ENCODE measurements at regions not wholly inside any gene's neighbourhood (a gene's known extent, or its start where the extent isn't known, plus 50 kb on each side); places are given as distances from the start of the nearest gene placed in this dataset.

GRCh38 chr6:125671323-125671722 lies 78.1 kb upstream of the HEY2 start:
- H3K27me3 ChIP-seq (ENCODE audit: low read length), result peaks cover 28% of the 10 kb centered on the region
- no peak overlapping the region for H2AFZ ChIP-seq (ENCODE audit: low read length)
- DNase-seq (no peak), ATAC-seq (no peak)
- no peak overlapping the region for H3K9ac ChIP-seq (ENCODE audit: low read length)
- CTCF ChIA-PET, result no interaction called here
- no peaks in the 10 kb centered on the region for H3K9me2 ChIP-seq (replicated peaks; ENCODE audit: low read length)
- H3K4me3 ChIP-seq (ENCODE audit: low read length), result no peak overlapping the region
- H3K79me2 ChIP-seq (ENCODE audit: low read length), result no peaks in the 10 kb centered on the region
- H3K27ac ChIP-seq (ENCODE audit: low read length), result no peak overlapping the region
- no peaks in the 10 kb centered on the region for H3F3A ChIP-seq (ENCODE audit: low read length, unreplicated experiment)
- no peaks in the 10 kb centered on the region for H3K36me3 ChIP-seq (ENCODE audit: low read depth, low read length)
- intact Hi-C loops (cut with micrococcal nuclease), result no loop called here
- no peaks in the 10 kb centered on the region for H3K9me3 ChIP-seq (ENCODE audit: low read length)
- no peak overlapping the region for H3K4me2 ChIP-seq (ENCODE audit: low read length)
- H3K4me1 ChIP-seq (ENCODE audit: insufficient read depth, low read length), result no peaks in the 10 kb centered on the region
- POLR2A ChIA-PET (ENCODE audit: unreplicated experiment), result no interaction called here
- no peaks in the 10 kb centered on the region for H4K20me1 ChIP-seq (ENCODE audit: low read length)
- TF ChIP-seq CTCF (conservative IDR thresholded peaks at IDR 0.05; ENCODE audit: low read depth, low read length), result no peak
- no peak for TF ChIP-seq EZH2 (IDR thresholded peaks at IDR 0.05; ENCODE audit: low read length, unreplicated experiment)
- TF ChIP-seq EZH2phosphoT487 (IDR thresholded peaks at IDR 0.05; ENCODE audit: borderline replicate concordance, low read length), result no peak
- no TSS peak for BruUV-seq (replicated peaks)

- Histone ChIP-seq H4K20me1 (ENCODE audit: low read length) (no peaks in the 10 kb centered on the region), H3K9me2 (replicated peaks; ENCODE audit: low read length) (no peaks in the 10 kb centered on the region), H3K27ac (ENCODE audit: low read length) (no peak overlapping the region), H3K4me1 (ENCODE audit: insufficient read depth, low read length) (no peaks in the 10 kb centered on the region), H3K4me3 (ENCODE audit: low read length) (no peak overlapping the region), H2AFZ (ENCODE audit: low read length) (no peak overlapping the region), H3K27me3 (ENCODE audit: low read length) (peaks cover 10% of the 10 kb centered on the region), H3K4me2 (ENCODE audit: low read length) (no peak overlapping the region), H3K36me3 (ENCODE audit: low read depth, low read length) (no peaks in the 10 kb centered on the region), H3K79me2 (ENCODE audit: low read length) (no peaks in the 10 kb centered on the region), H3K9me3 (ENCODE audit: low read length) (no peaks in the 10 kb centered on the region), H3F3A (ENCODE audit: low read length, unreplicated experiment) (no peaks in the 10 kb centered on the region), H3K9ac (ENCODE audit: low read length) (no peak overlapping the region)
- BruUV-seq (replicated peaks), result no TSS peak
- ChIA-PET CTCF (no interaction called here), POLR2A (ENCODE audit: unreplicated experiment) (no interaction called here)
- no peak for DNase-seq
- intact Hi-C loops (cut with micrococcal nuclease), result no loop called here
- TF ChIP-seq CTCF (conservative IDR thresholded peaks at IDR 0.05; ENCODE audit: low read depth, low read length), result no peak
- TF ChIP-seq EZH2 (IDR thresholded peaks at IDR 0.05; ENCODE audit: low read length, unreplicated experiment), result no peak
- no peak for TF ChIP-seq EZH2phosphoT487 (IDR thresholded peaks at IDR 0.05; ENCODE audit: borderline replicate concordance, low read length)
- no peak for ATAC-seq
Measured at GRCh38 chr6:125674230-125674629, 75.2 kb upstream of the HEY2 start.

GRCh38 chr6:125678601-125679000 lies 70.8 kb upstream of the HEY2 start:
- no peaks in the 10 kb centered on the region for H3K9me2 ChIP-seq (replicated peaks; ENCODE audit: low read length)
- no peaks in the 10 kb centered on the region for H4K20me1 ChIP-seq (ENCODE audit: low read length)
- ATAC-seq (no peak), DNase-seq (no peak)
- intact Hi-C loops (cut with micrococcal nuclease), result no loop called here
- no peaks in the 10 kb centered on the region for H3K4me1 ChIP-seq (ENCODE audit: insufficient read depth, low read length)
- no peaks in the 10 kb centered on the region for H3F3A ChIP-seq (ENCODE audit: low read length, unreplicated experiment)
- no peaks in the 10 kb centered on the region for H3K79me2 ChIP-seq (ENCODE audit: low read length)
- H3K9ac ChIP-seq (ENCODE audit: low read length), result no peak overlapping the region
- H3K36me3 ChIP-seq (ENCODE audit: low read depth, low read length), result no peaks in the 10 kb centered on the region
- peaks cover 11% of the 10 kb centered on the region; the same call in 1 of the 2 replicates for H3K27me3 ChIP-seq (ENCODE audit: low read length)
- no peak overlapping the region for H3K27ac ChIP-seq (ENCODE audit: low read length)
- no peaks in the 10 kb centered on the region for H3K9me3 ChIP-seq (ENCODE audit: low read length)
- TF ChIP-seq CTCF (conservative IDR thresholded peaks at IDR 0.05; ENCODE audit: low read depth, low read length), result no peak
- TF ChIP-seq EZH2phosphoT487 (IDR thresholded peaks at IDR 0.05; ENCODE audit: borderline replicate concordance, low read length), result no peak
- TF ChIP-seq EZH2 (IDR thresholded peaks at IDR 0.05; ENCODE audit: low read length, unreplicated experiment), result no peak
- no TSS peak for BruUV-seq (replicated peaks)
- H2AFZ ChIP-seq (ENCODE audit: low read length), result no peak overlapping the region
- CTCF ChIA-PET, result no interaction called here
- no peak overlapping the region for H3K4me2 ChIP-seq (ENCODE audit: low read length)
- POLR2A ChIA-PET (ENCODE audit: unreplicated experiment), result no interaction called here
- H3K4me3 ChIP-seq (ENCODE audit: low read length), result no peak overlapping the region

All from PC-3 (cell line).